Astrocyte of the spinal cord (primary cell): ENCODE measurements at regions not wholly inside any gene's neighbourhood (a gene's known extent, or its start where the extent isn't known, plus 50 kb on each side); places are given as distances from the start of the nearest gene placed in this dataset.

Source experiments
- DNase-seq: peaks from one replicate; pipeline ENCODE4 v3.0.0; 2011; ENCODE audit warnings: low read depth, low spot score
- H3K4me3 ChIP-seq: 2 replicates; pipeline ENCODE4 v1.5.1; 2011; ENCODE audit warnings: low read depth, mild to moderate bottlenecking, low read length, moderate library complexity
- in situ Hi-C: cut with HindIII; loops from 2 replicates; pipeline ENCODE4 v1.10.0; 2017; ENCODE audit warnings: low sequenced_read_pairs
- TF ChIP-seq, protein P1 (sequence below): IDR thresholded peaks from 2 replicates; pipeline ENCODE4 v1.5.1; 2012; ENCODE audit warnings: low read depth, mild to moderate bottlenecking, low read length, inconsistent platforms

DNA sequence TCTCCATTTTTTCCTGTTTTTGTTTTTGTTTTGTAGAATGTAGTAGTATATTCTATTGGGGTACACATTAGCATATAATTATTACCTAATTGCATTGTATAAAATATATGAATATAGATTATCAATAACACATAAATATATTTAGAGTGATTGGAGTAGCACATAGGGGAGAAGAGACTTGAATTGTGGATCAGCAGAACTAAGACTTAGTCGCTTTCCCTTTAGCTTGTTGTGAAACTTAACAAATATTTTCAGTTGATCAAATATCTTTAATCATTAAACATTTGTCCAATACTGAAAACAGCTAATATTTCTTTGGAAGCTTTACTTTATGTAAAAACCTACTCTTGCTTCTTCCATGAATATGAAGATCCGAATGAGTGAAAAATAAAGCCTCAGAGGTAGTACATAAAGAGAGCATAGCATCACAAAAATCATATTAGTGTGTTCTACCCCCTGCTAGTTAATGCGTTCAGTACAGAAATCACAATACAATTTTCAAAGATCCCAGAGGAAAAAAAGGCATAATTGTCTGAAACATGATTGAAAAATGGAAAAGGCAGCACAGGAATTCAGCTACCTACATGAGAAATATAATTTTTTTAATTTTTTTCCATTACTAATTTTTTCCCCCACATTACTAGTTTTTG lies 1348.0 kb upstream of the PRR20A start:
- in situ Hi-C loops: no loop called here
- no peak for DNase-seq
- TF ChIP-seq, protein P1, sequence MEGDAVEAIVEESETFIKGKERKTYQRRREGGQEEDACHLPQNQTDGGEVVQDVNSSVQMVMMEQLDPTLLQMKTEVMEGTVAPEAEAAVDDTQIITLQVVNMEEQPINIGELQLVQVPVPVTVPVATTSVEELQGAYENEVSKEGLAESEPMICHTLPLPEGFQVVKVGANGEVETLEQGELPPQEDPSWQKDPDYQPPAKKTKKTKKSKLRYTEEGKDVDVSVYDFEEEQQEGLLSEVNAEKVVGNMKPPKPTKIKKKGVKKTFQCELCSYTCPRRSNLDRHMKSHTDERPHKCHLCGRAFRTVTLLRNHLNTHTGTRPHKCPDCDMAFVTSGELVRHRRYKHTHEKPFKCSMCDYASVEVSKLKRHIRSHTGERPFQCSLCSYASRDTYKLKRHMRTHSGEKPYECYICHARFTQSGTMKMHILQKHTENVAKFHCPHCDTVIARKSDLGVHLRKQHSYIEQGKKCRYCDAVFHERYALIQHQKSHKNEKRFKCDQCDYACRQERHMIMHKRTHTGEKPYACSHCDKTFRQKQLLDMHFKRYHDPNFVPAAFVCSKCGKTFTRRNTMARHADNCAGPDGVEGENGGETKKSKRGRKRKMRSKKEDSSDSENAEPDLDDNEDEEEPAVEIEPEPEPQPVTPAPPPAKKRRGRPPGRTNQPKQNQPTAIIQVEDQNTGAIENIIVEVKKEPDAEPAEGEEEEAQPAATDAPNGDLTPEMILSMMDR: no peak
- H3K4me3 ChIP-seq: no peak overlapping the region

DNA sequence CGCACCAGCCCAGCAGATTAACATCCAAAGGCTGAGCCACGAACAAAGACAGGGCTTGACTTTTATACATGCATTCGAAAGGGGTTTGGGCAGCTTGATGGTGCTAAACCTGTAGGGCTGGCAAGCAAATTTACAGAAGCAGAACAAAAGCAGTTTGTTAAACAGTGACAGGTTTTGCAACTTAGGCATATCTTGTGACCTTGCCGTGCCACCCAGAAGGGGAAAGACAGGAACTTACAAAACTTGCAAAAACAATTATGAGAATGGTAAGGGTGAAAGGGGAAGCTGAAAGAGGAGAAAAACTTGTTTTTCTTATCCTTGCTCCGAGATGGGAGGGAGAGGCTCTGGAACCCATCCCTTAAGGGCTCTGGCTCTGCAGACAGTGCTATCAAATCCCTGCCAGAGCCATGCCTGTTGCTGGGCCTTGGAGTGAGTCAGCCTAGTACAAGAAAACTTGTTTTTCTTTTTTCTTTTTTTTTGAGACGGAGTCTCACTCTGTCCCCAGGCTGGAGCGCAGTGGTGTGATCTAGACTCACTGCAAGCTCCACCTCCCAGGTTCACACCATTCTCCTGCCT lies 1325.2 kb upstream of the PRR20A start:
- H3K4me3 ChIP-seq: no peak overlapping the region
- in situ Hi-C loops: no loop called here
- TF ChIP-seq, protein P1: no peak
- DNase-seq: no peak

DNA sequence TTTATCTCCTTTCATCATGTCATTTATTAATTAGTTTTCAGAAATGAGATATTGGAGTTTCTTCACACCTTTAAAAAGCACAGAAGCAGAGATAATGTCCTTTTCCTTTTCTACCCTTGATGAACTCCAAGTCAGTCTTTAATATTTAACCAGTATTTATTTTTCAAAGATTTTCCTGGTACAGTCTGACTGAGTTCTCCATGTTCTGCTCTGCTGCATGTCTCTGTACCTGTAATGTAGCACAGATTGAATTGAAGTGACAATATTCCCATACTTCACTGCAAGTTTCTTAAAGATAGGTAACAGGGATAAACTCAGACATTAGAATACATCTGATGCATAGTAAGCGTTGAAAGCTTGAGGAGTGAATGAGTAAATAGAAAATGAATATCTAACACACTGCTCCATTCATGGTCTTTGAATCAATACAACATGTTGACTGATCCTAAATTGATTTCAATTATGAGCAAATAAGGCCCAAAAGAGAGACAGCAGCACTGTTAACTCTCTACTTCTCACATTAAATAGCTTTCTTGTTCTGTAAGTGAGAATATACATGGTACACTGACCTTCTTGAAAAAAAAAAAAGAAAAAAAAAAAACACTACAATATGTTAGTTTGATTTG lies 1323.6 kb upstream of the PRR20A start:
- in situ Hi-C loops: no loop called here
- TF ChIP-seq, protein P1: no peak
- H3K4me3 ChIP-seq: no peak overlapping the region
- DNase-seq: no peak

DNA sequence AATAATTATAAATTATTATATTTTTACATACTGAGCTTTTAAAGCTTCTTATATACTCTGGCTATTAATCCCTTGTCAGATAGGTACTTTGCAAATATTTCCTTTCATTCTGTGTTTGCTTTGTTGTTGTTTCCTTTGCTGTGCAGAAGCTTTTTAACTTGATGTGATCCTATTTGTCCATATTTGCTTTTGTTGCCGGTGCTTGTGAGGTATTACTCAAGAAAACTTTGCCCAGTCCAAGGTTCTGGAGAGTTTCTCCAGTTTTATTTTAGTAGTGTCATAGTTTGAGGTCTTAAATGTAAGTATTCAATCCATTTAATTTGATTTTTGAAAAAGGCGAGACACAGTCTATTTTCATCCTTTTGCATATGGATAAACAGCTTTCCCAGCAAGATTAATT lies 1319.9 kb upstream of the PRR20A start:
- H3K4me3 ChIP-seq: no peak overlapping the region
- in situ Hi-C loops: no loop called here
- TF ChIP-seq, protein P1: no peak
- no peak for DNase-seq

DNA sequence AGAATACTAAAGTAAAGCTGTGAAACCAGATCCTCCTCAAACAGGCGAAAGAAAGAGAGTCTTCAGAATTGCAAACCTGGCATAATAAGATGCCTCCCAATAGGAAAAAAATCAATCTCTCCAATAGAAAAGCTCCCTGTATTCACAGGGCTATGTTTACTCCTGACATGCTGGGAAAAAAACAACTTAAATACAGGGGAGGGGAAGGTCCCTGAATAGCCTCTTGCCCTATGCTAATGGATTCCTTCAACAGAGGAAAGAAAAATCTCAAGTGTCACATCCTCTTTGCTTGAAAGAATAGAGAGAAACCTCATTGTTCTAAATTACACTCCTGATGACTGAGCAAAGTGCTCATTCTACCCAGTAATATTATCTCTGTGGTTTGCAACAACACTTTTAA lies 1271.1 kb upstream of the PRR20A start:
- TF ChIP-seq, protein P1: no peak
- in situ Hi-C loops: no loop called here
- no peak overlapping the region for H3K4me3 ChIP-seq
- DNase-seq: no peak

DNA sequence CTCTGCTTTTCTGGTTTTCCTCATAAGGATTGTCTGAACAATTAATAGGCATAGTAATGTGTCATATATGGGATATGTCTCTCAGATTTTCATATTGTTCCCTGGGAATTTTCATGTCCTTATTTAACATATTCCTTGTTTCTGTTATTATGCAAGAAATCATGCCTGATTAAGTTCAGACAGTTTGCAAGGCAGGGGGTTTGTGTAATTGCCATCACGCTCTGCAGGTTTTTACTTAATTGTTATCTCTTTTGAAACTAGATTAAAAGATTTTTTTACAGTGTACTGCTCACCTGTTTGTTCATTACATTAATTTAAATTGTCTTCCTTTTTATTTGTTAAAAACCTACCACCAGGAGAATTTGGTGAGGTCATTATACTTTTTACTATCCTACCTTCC lies 1253.2 kb upstream of the PRR20A start:
- H3K4me3 ChIP-seq: no peak overlapping the region
- DNase-seq: no peak
- in situ Hi-C loops: no loop called here
- TF ChIP-seq, protein P1: no peak
